HG03095 (cell line): ENCODE measurements at regions not wholly inside any gene's neighbourhood (a gene's known extent, or its start where the extent isn't known, plus 50 kb on each side); places are given as distances from the start of the nearest gene placed in this dataset.

Experiments used
- ATAC-seq: cut with Tn5 transposase; IDR thresholded peaks from one replicate; pipeline ENCODE4 v1.9.1; 2021; ENCODE audit warnings: moderate library complexity; ENCODE audit not compliant: unreplicated experiment

GRCh38 chr5:61949054-61949678 is 356.8 kb upstream of the KIF2A start:
- ATAC-seq = no peak

DNA sequence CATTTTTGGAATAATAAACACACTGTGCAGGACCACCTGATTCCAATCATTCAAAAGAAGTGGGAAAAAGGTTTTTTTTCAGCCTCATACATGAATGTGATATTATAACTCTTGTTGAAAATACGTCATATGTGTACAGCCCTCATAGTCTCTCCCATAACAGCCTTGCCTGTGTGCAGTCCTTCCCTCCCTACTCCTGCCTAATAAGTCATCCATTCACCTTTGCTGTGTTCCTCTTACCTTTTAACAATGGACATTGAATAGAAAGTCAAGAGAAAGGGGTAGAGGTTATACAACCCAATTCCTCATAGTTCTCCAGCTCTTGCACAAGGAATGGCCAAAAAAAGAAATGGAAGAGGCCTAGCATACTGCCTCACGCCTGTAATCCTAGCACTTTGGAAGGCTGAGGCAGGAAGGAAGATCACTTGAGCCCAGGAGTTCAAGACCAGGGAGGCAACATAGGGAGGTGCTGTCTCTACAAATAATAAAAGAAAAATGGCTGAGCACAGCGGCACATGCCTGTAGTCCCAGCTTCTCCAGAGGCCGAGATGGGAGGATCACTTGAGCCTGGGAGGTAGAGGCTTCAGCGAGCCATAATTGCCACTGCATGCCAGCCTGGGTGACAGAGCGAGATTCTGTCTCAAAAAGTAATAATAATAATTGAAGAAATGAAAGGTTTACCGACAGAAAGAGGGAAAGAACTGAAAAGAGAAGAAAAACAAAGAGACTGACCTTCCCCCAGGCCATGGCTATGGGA is 356.1 kb upstream of the KIF2A start:
- no peak for ATAC-seq

GRCh38 chr5:61951295-61951694 is 354.7 kb upstream of the KIF2A start:
- no peak for ATAC-seq

GRCh38 chr5:61953913-61954312 is 352.1 kb upstream of the KIF2A start:
- ATAC-seq = no peak

DNA sequence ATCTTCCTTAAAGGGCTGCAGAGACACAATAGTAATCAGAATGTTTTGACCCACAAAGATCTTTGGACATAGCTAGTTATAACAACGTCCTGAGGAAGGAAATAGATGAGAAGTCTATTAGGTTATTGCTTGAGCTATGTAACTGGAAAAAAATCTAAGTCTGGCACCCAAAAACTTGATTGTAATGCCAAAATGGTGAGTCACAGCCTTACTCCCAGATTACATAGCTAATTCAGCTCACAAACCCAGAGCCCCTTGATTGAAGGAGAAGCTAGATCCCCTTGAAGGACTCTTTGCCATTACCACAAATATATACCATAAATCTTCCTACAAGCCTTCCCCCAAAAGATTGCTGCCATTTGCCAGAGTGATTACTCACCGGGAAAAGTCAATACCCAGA is 341.8 kb upstream of the KIF2A start:
- ATAC-seq = no peak

GRCh38 chr5:61965069-61965468 is 340.9 kb upstream of the KIF2A start:
- no peak for ATAC-seq

GRCh38 chr5:61965490-61965889 is 340.5 kb upstream of the KIF2A start:
- ATAC-seq = no peak

DNA sequence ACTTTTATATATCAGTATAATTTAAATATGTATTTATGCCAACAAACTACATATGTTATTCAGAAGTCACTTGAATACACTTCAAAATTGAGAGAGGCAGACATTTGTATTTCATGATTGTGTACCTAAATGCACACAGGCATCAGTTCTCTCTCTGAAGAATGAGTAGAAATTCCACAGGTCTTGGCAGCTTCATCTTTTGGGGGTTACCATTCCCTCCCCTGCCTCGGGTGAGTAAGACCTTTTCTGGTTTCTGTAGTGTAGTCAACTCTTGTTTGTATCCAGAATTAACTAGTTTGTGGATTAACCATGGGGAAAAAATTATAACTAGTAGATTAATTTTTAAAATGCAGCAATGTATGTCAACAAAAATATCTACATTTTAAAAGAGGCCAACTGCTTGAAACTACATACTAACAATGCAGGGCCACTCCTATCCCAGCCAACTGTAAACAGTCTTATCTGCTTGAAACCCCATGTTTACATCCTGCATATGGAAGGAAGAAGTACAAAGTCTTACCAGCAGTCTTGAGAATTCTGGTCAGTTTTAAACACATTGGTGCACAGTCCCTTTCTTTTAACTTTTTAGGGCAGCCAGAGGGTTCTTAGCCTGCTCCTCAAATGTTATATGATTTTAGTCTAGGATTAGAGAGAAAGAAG is 339.6 kb upstream of the KIF2A start:
- ATAC-seq = no peak

GRCh38 chr5:61966997-61967396 is 339.0 kb upstream of the KIF2A start:
- ATAC-seq = no peak

- no peak for ATAC-seq
Measured at GRCh38 chr5:61967681-61968080, 338.3 kb upstream of the KIF2A start.

- no peak for ATAC-seq
Measured at GRCh38 chr5:61969347-61969746, 336.7 kb upstream of the KIF2A start.

- no peak for ATAC-seq
Measured at GRCh38 chr5:61969755-61970154, 336.3 kb upstream of the KIF2A start.

- ATAC-seq = no peak
Measured at GRCh38 chr5:61970218-61970617, 335.8 kb upstream of the KIF2A start.

GRCh38 chr5:61974680-61975079 is 331.3 kb upstream of the KIF2A start:
- ATAC-seq = peak; percentile 60

- ATAC-seq = no peak
Measured at GRCh38 chr5:61981886-61982285, 324.1 kb upstream of the KIF2A start.

- no peak for ATAC-seq
Measured at GRCh38 chr5:61991430-61991829, 314.6 kb upstream of the KIF2A start.

GRCh38 chr5:61991866-61992265 is 314.1 kb upstream of the KIF2A start:
- no peak for ATAC-seq

DNA sequence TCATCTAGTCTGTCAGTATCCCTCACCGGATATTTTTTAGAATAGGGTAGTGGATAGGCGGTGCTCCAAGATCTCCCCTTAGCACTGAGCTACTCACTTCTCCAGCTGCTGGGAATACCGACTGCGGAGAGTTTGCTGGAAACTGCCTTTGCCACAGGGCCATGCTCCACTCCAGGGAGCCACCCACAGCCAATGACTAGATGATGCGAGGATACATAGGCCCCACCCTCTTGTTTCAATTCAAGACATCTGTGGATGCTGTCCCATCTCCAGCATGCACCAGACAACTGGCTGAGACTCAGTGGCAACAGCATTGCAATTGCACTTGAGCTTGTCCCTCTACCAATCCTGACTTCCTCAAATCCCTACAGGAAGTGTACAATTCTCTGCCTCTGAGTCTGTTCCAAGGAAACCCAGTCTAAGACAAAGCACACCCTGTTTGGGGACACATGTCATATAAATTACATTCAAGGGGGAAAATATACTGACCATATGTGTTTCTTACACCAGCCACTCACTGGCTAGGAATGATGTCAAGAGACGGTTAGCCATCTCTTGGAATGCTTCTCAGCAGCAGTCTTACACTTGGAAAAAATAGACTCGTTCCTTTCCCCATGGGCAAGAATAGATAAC is 312.6 kb upstream of the KIF2A start:
- no peak for ATAC-seq

DNA sequence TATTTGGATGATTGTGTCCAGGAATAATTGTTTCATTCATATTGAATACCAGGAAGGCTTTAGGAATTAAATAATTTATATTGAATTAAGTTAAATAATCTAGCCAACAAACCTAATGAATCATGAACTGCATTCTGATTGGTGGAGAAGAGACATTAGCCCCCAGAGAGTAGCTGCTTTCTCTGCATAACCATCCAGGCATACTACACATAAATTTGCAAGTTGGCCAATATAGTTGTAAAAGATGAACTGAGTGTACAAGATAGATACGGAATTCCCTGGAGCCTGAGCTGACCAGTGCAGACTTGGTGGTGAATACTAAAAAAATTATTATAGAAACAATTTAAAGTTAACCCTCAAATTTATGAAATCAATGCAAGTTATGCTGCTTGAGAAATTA is 311.8 kb upstream of the KIF2A start:
- no peak for ATAC-seq

GRCh38 chr5:61995486-61995885 is 310.5 kb upstream of the KIF2A start:
- no peak for ATAC-seq

DNA sequence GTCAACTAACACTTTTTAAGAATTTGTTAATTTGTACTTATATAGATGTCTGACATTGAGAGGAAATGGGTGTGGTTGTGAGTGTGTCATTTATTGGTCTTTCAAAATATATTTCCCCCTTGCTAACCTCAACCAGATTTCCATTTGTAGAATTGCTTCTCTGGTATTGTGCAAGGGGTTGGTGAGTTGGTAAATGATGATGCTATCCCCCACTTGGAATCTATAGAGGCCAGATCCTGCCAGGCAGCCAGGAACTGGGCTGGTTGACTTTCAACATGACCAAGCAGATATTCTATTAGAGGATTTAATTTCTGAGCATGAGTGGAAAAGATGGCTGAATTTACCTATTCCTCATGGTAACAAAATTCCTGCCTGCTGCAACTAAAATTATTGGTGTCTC is 306.6 kb upstream of the KIF2A start:
- ATAC-seq = no peak

DNA sequence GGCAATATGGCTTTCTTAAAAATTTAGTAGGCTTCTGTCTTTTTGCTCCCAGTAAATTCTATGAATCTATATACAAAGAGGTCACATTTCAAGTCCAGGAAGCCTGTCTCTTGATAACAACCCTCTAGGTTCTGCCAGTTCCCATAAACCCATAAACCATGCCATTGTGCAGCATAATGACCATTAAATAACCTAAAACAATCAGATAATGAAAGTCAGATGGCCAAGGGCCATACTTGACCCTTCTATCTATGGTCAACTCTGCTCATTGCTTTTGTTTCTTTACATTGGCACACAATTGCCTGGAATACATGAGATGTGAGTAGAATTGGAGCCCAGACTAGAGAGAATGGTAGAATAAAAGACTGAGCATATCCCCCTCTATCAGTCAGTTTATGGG is 305.4 kb upstream of the KIF2A start:
- no peak for ATAC-seq
